ENCODE measurements at regions not wholly inside any gene's neighbourhood (a gene's known extent, or its start where the extent isn't known, plus 50 kb on each side); places are given as distances from the start of the nearest gene placed in this dataset.

- BruUV-seq (replicated peaks), result no TSS peak
- Histone ChIP-seq H3K27me3 (replicated peaks; ENCODE audit: insufficient read depth, low read depth, low read length, poor library complexity) (no peaks in the 10 kb centered on the region), H3K36me3 (ENCODE audit: insufficient read depth, low read length, poor library complexity, severe bottlenecking) (no peaks in the 10 kb centered on the region), H3K4me1 (ENCODE audit: insufficient read depth, low read length, poor library complexity, severe bottlenecking) (no peaks in the 10 kb centered on the region), H3K27ac (ENCODE audit: low read depth, low read length, poor library complexity, severe bottlenecking) (no peak overlapping the region), H3K4me3 (ENCODE audit: low read depth, low read length, poor library complexity, severe bottlenecking) (no peak overlapping the region), H3K9me3 (ENCODE audit: low read depth, low read length, poor library complexity, severe bottlenecking) (no peaks in the 10 kb centered on the region)
- CTCF ChIA-PET, result no interaction called here
- TF ChIP-seq, protein P1, sequence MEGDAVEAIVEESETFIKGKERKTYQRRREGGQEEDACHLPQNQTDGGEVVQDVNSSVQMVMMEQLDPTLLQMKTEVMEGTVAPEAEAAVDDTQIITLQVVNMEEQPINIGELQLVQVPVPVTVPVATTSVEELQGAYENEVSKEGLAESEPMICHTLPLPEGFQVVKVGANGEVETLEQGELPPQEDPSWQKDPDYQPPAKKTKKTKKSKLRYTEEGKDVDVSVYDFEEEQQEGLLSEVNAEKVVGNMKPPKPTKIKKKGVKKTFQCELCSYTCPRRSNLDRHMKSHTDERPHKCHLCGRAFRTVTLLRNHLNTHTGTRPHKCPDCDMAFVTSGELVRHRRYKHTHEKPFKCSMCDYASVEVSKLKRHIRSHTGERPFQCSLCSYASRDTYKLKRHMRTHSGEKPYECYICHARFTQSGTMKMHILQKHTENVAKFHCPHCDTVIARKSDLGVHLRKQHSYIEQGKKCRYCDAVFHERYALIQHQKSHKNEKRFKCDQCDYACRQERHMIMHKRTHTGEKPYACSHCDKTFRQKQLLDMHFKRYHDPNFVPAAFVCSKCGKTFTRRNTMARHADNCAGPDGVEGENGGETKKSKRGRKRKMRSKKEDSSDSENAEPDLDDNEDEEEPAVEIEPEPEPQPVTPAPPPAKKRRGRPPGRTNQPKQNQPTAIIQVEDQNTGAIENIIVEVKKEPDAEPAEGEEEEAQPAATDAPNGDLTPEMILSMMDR (conservative IDR thresholded peaks at IDR 0.05; ENCODE audit: low read depth, low read length), result no peak
- no peak for TF ChIP-seq EZH2 (IDR thresholded peaks at IDR 0.05; ENCODE audit: borderline replicate concordance, low read depth, low read length, poor library complexity, severe bottlenecking)
- no peak for DNase-seq (ENCODE audit: low spot score)
- intact Hi-C loops (cut with micrococcal nuclease; ENCODE audit: unreplicated experiment), result no loop called here
- POLR2A ChIA-PET (ENCODE audit: low non-redundant PET), result no interaction called here
Measured at GRCh38 chr2:129755786-129756185, 223.7 kb upstream of the RAB6C start.

DNA sequence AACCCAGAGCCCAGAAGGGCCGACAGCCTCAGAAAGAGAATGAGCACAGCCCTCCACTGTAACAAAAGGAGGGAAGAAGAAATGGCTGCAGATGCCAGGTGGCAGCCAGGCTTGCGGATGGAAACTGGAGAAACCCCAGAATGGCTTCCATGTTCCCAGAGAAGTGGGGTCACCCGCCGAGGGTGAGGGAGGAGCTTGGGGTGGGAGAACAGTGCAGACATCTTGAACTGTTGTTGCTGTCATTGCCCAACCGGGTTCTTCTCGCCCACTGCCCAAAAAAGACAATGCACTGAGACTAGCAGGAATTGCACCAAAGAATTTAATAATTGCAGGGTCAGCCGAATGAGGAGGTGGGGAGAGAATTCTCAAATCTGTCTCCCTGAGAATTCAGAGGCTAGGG is 223.2 kb upstream of the RAB6C start:
- CTCF ChIA-PET, result no interaction called here
- Histone ChIP-seq H3K36me3 (ENCODE audit: insufficient read depth, low read length, poor library complexity, severe bottlenecking) (no peaks in the 10 kb centered on the region), H3K27ac (ENCODE audit: low read depth, low read length, poor library complexity, severe bottlenecking) (no peak overlapping the region), H3K27me3 (replicated peaks; ENCODE audit: insufficient read depth, low read depth, low read length, poor library complexity) (no peaks in the 10 kb centered on the region), H3K9me3 (ENCODE audit: low read depth, low read length, poor library complexity, severe bottlenecking) (no peaks in the 10 kb centered on the region), H3K4me3 (ENCODE audit: low read depth, low read length, poor library complexity, severe bottlenecking) (no peak overlapping the region), H3K4me1 (ENCODE audit: insufficient read depth, low read length, poor library complexity, severe bottlenecking) (no peaks in the 10 kb centered on the region)
- TF ChIP-seq, protein P1 (conservative IDR thresholded peaks at IDR 0.05; ENCODE audit: low read depth, low read length), result no peak
- no peak for TF ChIP-seq EZH2 (IDR thresholded peaks at IDR 0.05; ENCODE audit: borderline replicate concordance, low read depth, low read length, poor library complexity, severe bottlenecking)
- no TSS peak for BruUV-seq (replicated peaks)
- DNase-seq (ENCODE audit: low spot score), result no peak
- POLR2A ChIA-PET (ENCODE audit: low non-redundant PET), result no interaction called here
- intact Hi-C loops (cut with micrococcal nuclease; ENCODE audit: unreplicated experiment), result no loop called here

DNA sequence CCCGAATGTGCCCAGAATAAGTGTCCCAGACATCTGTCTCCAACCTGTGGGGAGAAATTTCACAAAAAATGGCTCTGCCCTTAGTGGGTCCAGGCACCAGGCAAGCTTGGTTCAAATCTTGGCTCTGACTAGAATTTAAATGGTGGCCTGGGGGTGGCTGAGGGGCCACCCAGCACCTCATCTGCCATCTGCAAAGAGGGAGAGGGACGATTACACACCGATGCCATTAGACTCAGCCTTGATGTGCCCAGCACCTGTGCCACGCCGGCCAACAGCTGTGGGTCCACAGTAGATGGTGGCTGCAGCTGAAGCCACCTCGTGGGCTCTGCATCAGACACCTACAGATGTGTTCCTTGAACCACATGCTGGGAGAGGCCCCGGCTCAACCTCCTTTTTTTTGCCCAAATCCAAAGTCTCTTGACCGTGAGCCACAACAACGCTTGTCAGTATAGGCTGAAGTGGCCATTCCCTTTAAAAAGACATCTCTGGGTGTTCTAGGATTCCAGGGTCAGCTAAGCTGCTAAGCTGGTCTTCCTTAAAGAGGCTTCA is 222.0 kb upstream of the RAB6C start:
- DNase-seq (ENCODE audit: low spot score), result no peak
- ChIA-PET POLR2A (ENCODE audit: low non-redundant PET) (no interaction called here), CTCF (no interaction called here)
- Histone ChIP-seq H3K9me3 (ENCODE audit: low read depth, low read length, poor library complexity, severe bottlenecking) (no peaks in the 10 kb centered on the region), H3K27me3 (replicated peaks; ENCODE audit: insufficient read depth, low read depth, low read length, poor library complexity) (no peaks in the 10 kb centered on the region), H3K4me3 (ENCODE audit: low read depth, low read length, poor library complexity, severe bottlenecking) (no peak overlapping the region), H3K4me1 (ENCODE audit: insufficient read depth, low read length, poor library complexity, severe bottlenecking) (no peaks in the 10 kb centered on the region), H3K27ac (ENCODE audit: low read depth, low read length, poor library complexity, severe bottlenecking) (no peak overlapping the region), H3K36me3 (ENCODE audit: insufficient read depth, low read length, poor library complexity, severe bottlenecking) (no peaks in the 10 kb centered on the region)
- intact Hi-C loops (cut with micrococcal nuclease; ENCODE audit: unreplicated experiment), result no loop called here
- TF ChIP-seq, protein P1 (conservative IDR thresholded peaks at IDR 0.05; ENCODE audit: low read depth, low read length), result no peak
- BruUV-seq (replicated peaks), result no TSS peak

All from A673 (cell line).